ENCODE measurements at regions not wholly inside any gene's neighbourhood (a gene's known extent, or its start where the extent isn't known, plus 50 kb on each side); places are given as distances from the start of the nearest gene placed in this dataset.
"Not testable (repeated sequence)": the region's sequence is repeated elsewhere in the genome, so short reads cannot be mapped to it uniquely, and the experiment has no call there.

DNA sequence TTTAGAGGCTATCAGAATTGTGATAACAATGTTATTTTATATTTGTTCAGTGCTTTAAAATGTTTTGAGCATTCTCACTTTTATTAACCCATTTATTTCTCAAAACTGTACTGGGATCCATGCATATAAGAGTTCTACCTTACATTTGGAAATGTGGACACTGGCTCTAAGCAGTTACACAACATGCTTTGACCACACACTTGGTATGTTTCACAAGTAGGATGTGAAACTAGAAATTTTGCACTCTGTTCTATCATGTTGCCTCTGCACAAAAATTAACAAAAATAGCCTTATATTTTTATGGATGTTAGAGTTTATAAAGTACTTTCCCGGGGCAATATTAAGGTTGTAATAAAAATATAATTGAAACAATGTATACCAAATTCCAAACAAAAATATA is 126.9 kb upstream of the CHORDC1 start:
- DNase-seq (ENCODE audit: low read depth): no peak

DNA sequence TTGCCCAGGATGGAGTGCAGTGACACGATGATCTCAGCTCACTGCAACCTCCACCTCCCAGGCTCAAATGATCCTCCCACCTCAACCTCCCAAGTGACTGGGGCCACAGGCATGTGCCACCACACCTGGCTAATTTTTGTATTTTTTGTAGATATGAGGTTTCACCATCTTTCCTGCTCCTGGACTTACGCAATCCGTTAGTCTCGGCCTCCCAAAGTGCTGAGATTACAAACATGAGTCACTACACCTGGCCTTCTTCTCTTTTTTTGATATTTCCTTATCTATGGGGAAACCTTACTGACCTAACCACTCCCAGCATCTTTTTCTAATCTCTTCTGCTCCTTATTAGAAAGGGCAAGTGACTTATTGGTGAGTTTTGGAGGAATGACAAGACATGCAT is 121.7 kb upstream of the CHORDC1 start:
- DNase-seq (ENCODE audit: low read depth): no peak

DNA sequence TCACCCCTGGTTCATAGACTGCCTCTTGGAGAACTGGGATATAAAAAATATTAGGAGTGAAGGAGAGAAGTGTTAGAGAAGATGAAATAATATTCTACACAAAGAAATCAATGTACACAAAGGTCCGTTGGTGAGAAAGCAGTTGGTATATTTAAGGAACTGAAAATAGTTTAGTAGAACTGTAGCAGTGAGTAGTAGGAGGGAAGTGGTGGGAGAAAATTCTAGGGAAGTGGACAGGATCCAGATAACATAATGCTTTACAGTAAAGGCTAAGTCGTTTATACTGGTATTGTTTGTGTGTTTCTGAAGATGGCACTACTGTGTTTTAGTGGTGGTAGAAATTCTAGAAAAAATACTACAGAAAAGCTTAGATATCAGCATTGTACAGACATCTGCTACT is 120.8 kb upstream of the CHORDC1 start:
- no peak for DNase-seq (ENCODE audit: low read depth)

DNA sequence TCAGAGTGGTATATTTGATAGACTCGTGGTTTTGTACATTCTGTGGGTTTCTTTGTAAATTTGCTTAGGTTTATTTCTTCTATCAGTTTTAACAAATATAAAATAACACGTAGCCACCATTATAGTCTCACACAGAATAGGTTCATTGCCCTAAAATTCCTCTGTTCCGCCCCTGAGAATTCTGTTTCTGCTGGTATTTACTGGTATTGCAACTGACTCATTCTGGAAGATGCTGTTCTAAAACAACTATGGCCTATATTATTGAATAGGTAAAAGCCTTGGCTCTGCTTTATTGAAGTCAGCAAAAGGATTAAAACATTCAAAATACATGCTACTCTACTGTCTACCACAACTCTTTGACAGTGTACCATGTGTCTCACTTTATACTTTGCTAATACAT is 119.1 kb upstream of the CHORDC1 start:
- DNase-seq (ENCODE audit: low read depth): no peak

DNA sequence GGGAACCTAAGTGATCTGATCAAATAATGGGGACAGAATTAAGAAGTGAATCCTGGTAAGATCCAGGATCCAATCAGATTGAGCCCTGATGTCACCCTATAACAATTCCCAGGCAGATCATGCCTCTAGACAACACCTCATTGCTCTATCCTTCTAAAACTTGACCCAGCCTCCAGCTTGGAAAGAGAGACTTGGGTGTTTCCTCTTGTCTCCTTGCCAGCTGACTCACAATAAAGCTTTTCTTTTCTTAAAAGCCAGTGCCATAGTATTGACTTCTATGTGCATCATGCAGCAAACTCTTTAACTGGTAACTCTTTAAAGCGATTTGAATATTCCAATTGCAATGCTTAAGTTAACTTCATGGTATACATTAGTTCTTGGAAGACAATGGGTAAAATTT is 109.6 kb upstream of the CHORDC1 start:
- no peak for DNase-seq (ENCODE audit: low read depth)

DNA sequence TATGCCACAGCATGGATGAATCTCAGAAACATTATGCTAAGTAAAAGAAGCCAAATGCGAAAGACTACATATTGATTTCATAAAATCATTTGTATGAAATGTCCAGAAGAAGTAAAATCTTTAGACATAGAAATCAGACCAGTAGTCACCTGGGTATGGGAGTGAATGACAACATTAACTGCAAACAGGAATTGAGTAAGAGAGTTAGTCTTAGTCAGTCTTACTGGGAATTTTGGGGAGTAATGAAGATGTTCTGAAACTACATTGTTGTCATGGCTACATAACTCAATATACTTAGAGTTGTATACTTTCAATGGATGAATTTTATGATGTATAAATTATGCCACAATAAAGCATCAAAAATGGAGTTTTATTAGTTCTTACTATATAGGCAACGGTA is 107.8 kb upstream of the CHORDC1 start:
- no peak for DNase-seq (ENCODE audit: low read depth)

DNA sequence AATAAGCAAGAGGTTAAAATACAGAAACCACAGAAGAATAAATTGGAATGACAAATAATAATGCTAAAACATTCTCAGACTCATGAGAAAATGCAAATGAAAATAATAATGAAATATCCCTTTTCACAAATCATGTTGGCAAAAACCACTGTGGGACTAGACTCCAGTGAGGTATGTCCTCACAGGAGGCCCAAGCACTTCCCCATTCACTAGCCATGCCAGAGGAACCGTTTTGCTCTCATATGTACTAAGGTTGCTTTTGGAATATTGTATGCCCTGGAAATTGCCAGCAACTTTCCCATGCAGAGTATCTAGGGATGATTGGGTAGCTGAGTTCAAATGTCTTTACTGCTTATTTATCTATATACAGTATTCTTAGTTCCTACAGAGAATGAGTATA is 106.2 kb upstream of the CHORDC1 start:
- no peak for DNase-seq (ENCODE audit: low read depth)

DNA sequence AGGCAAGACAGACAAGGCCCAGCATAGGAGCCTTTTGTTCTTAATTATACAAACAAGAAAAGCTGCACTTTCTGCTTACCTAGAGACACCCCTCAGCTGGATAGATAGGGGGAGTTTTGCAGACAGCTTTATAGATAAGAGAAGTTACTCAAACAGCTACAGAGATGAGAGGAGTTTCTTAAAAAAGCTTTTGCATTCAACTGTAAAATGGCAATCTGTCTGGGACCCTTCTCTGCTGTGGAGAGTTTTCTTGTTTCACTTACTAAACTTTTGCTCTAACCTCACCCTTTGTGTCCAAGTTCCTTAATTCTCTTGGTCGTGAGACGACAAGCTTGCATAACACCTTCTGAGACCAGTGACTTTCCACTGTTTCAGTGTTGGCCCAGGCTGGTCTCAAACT is 103.8 kb upstream of the CHORDC1 start:
- DNase-seq (ENCODE audit: low read depth): no peak

DNA sequence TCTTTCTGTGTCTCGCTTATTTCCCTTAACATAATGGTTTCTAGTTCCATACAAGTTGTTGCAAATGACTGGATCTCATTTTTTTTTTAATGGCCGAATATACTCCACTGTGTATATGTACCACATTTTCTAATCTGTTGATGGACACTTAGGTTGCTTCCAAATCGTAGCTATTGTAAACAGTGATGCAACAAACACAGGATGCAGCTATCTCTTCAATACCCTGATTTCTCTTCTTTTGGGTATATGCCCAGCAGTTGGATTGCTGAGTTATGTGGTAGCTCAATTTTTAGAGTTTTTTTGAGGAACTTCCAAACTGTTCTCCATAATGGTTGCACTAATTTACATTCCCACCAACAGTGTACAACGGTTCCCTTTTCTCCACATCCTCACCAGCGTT is 100.4 kb upstream of the CHORDC1 start:
- no peak for DNase-seq (ENCODE audit: low read depth)

DNA sequence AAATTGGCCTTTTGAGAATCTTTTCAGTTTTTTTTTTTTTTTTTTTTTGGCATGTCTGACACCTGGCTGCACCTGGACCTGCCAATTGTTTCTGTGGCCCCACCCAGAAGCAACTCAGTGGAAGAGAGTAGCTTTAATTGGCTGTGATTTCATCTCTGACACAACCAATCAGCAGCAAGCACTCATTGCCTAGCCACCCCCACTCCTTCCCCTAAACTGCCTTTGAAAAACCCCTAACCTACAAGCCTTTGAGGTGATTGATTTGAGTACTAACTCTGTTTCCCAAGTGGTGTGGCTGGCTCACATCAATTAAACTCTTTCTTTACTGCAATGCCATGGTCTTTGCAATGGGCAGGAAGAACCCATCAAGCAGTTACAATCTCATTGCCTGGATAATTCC is 98.2 kb upstream of the CHORDC1 start:
- no peak for DNase-seq (ENCODE audit: low read depth)

DNA sequence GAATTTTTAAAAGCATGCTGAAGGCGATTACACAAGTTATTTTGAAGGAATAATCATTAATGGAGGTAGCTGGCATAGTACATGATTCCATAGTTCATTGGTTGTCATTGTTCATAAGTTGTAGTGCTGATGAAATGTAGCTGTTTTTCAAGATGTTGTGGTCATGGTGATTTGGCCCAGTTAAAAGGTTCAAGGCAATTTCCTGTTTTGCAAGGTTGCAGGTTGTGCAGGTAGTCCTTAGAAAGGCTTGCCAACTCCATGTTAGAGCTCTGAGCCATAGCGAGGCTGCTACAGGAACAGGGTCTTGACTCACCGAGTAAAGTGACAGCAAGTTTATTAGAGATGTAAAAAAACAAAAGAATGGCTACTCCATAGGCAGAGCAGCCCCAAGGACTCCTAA is 95.8 kb upstream of the CHORDC1 start:
- DNase-seq (ENCODE audit: low read depth): no peak

DNA sequence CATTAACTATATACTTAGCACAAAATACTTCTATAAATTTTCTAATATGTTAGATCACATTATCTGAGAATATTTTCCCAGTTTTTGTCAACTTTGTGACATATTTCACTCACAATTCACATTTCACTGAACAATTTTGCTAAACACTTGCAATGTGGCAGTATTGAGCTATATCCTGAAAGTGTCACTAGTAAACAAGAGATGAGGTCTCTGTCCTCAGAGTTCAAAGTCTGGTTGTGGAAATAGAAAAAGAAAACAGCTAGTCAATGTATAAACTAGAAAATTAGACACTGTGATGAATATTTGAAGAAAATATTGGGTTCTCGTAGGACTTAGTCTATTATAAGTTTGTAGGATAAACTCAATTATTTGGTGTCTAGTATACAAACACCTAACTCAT is 87.4 kb upstream of the CHORDC1 start:
- DNase-seq (ENCODE audit: low read depth): no peak

DNA sequence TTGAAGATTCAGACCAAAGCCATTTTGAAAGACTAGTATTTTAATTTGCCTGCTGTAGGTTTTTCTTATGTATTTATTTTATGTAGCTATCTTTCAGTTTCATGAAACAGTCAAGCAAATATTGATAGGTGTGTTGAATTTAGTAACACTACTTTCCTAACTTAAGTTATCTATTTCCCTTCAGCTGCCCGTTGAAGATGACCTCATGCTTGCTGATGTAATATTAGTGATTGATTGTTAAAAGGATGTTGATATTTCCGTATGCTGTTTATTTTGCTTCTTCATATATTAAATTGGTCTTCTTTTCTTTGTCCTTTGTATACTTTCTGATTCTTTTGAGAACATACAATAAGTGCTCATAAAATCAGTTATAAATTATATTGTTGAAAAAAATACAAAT is 86.8 kb upstream of the CHORDC1 start:
- no peak for DNase-seq (ENCODE audit: low read depth)

DNA sequence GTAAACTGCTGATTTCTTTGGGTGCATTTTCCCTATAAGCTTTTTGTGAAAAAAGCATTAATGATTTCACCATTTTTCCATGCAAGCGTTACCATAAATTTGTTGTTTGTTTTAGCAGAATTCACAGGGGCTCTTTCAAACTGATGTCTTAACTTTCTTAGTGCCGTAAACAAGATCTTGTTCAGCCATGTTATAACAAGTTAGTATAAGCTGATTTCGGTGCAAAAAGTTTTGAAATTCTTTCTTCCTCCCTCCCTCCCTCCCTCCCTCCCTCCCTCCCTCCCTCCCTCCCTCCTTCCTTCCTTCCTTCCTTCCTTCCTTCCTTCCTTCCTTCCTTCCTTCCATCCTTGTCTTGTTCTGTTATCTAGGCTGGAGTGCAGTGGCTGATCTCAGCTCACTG is 71.7 kb upstream of the CHORDC1 start:
- DNase-seq (ENCODE audit: low read depth): no peak

DNA sequence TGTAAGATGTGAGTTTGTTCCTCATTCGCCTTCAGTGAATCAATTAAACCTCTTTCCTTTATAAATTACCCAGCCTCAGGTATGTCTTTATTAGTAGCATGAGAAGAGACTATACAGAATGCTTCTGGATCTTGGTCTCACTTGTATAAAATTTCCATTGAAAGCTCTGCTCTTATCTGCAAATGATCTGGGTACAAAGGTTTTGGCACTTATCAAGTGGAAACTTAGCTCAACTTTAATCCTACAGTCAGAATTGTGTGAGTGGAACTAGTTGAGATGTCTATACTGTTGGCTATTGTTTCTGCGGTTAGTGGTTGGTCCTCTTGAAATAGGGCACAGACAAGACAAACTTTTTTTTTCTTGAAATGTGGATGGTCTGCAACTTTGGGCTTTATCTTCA is 71.2 kb upstream of the CHORDC1 start:
- DNase-seq (ENCODE audit: low read depth): no peak

DNA sequence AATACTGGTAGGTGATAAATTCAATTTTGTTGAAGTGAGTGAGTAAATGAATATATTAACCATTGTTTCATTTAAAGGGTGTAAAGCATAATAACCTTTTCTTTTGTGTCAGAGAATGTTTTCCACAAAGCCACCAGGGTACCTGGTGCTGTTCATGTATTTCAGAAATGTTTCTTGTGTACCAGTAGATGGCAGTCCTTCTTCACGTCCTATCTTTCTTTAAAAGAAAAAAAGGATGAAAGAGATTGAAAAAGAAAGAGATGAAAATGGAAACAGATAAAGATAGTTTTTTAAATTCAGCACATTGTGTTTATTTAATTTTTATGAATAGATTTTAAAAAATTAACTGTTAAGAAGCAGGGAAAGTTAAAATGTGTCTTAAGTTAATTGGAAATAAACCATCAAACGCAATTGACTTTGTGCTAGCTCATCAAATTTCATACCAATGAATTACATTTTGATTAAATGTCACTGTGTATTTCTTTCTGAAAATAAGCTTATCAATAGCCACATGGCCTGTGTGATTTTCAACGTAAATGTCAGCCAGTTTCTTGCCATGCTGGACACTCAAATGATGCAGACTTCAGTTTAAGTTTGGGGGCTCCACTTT is 65.5 kb upstream of the CHORDC1 start:
- DNase-seq (ENCODE audit: low read depth): peak; percentile 13

DNA sequence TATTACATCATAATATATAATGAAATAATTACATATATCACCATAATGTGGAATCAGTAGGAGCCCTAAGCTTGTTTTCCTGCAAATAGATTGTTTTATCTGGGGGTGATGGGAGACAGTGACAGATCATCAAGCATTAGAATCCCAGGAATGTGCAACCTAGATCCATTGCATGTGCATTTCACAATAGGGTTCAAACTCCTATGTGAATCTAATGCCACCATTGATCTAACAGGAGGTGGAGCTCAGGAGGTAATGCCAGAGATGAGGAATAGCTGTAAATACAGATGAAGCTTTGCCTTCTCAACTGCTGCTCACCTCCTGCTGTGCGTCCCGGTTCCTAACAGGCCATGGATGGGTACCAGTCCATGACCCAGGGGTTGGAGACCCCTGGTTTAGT is 63.8 kb upstream of the CHORDC1 start:
- DNase-seq (ENCODE audit: low read depth): no peak

DNA sequence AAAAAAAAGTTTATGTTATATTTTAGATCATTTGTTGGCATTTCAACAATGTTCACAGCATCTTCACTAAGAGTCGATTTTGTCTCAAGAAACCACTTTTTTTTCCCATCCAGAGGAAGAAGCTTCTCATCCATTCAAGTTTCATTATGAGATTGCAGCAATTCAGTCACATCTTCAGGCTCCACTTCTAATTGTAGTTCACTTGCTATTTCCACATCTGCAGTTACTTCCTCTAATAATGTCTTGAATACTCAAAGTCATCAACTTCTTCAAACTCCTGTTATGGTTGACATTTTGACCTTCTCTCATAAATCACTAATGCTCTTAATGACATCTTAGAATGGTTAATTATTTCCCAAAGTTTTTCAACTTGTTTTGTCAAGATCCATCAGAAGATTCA is 61.3 kb upstream of the CHORDC1 start:
- no peak for DNase-seq (ENCODE audit: low read depth)

DNA sequence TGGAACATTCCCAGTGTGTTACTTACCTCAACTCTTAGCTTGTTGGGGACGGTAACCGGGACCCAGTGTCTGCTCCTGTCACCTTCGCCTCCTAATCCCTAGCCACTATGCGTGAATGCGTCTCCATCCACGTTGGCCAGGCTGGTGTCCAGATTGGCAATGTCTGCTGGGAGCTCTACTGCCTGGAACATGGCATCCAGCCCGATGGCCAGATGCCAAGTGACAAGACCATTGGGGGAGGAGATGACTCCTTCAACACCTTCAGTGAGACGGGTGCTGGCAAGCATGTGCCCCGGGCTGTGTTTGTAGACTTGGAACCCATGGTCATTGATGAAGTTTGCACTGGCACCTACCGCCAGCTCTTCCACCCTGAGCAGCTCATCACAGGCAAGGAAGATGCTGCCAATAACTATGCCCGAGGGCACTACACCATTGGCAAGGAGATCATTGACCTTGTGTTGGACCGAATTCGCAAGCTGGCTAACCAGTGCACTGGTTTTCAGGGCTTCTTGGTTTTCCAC is 59.8 kb upstream of the CHORDC1 start:
- not testable (repeated sequence) for DNase-seq (ENCODE audit: low read depth)

DNA sequence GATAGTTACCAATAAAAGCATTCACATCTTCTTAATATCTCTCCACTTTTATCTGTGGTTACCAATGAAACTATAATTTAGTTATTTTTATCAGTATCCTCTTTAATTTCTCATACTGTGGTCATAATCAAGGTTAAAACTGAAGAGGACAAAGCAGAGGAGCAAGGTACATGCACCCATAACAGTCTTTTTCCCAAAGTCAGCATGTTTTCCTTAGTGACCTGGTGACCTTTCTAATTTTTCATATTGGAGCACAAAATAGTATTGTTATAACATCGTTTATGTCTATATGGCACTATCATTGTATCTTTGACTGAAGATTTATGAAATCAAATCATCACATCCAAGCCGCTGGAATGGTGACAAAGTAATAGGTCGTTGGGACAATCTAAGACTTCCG is 51.5 kb upstream of the CHORDC1 start:
- DNase-seq (ENCODE audit: low read depth): no peak

Data from myocyte (in vitro differentiated cells).